Mucosa of descending colon (tissue), 3 donors: ENCODE measurements at regions not wholly inside any gene's neighbourhood (a gene's known extent, or its start where the extent isn't known, plus 50 kb on each side); places are given as distances from the start of the nearest gene placed in this dataset.

Experiments used
- ATAC-seq: fragments of 200-7000 bp; cut with Tn5 transposase; one replicate; pipeline ENCODE4 v1.9.1; 2020; ENCODE audit warnings: mild to moderate bottlenecking, moderate library complexity
- DNase-seq, 3 donors: peaks; one replicate each; pipeline ENCODE4 v3.0.0-alpha.2; 2020
- H3K36me3 ChIP-seq: fragments of 200-600 bp; one replicate; pipeline ENCODE4 v1.8.0; 2021; ENCODE audit warnings: low read depth, mild to moderate bottlenecking
- H3K4me1 ChIP-seq: fragments of 200-600 bp; one replicate; pipeline ENCODE4 v1.8.0; 2021; ENCODE audit warnings: low read depth, mild to moderate bottlenecking
- H3K4me3 ChIP-seq: fragments of 200-600 bp; one replicate; pipeline ENCODE4 v1.8.0; 2021; ENCODE audit warnings: mild to moderate bottlenecking
- H3K9me3 ChIP-seq: fragments of 200-600 bp; one replicate; pipeline ENCODE4 v1.8.0; 2021; ENCODE audit warnings: mild to moderate bottlenecking
- intact Hi-C, 2 donors: fragments of 100-400 bp; cut with DNase I in 1 of 2; cut with micrococcal nuclease in 1 of 2; formaldehyde crosslinking; loops; one replicate each; pipeline versions ENCODE4 v1.11.0 to v1.11.1; 2022; cut with DNase I, micrococcal nuclease
- TF ChIP-seq, protein P1 (sequence below): fragments of 200-600 bp; IDR thresholded peaks from one replicate; pipeline ENCODE4 v1.8.0; 2022; ENCODE audit warnings: antibody characterized with exemption, mild to moderate bottlenecking
- donor health status: DM: no; HTN: no; CAD: no; lungs with moderate emphysema.
- donor health status: DM: no; HTN: no; CAD: no.
- donor health status: DM: no; HTN: yes; CAD: no.

DNA sequence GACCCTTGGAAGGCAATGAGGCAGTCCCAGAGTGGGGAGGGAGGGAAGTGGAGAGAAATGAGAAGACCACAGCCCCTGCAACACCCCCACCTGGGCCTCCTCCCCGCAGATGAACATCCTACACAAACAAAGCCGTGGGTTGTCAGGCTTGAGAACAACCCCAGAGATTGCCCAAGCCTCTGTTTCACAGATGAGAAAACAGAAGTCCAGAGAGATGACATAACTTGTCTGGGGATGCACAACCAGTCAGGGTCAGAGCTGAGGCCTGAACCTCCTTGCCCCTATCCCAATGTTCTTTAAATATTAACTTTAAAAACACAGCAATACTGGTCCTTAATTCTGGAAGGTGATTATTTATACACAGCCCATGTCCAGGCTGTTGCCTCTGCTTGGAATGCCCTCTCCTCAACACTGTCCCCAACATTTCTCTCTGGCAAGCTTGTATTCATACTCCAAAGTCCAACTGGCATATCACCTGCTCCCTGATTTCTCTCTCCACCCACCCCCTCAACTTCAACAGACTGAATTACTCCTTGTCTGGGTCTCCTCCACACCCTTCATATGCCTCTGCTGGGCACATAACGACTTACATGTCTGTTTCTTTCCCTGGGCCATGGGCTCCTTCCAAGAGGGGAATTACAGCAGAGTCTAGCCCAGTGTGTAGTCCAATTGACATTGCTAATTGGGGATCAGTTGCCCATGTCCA is 135.5 kb upstream of the LRFN2 start:
- DNase-seq (no peak), ATAC-seq (no peak)
- no peaks in the 10 kb centered on the region for H3K9me3 ChIP-seq
- TF ChIP-seq, protein P1, sequence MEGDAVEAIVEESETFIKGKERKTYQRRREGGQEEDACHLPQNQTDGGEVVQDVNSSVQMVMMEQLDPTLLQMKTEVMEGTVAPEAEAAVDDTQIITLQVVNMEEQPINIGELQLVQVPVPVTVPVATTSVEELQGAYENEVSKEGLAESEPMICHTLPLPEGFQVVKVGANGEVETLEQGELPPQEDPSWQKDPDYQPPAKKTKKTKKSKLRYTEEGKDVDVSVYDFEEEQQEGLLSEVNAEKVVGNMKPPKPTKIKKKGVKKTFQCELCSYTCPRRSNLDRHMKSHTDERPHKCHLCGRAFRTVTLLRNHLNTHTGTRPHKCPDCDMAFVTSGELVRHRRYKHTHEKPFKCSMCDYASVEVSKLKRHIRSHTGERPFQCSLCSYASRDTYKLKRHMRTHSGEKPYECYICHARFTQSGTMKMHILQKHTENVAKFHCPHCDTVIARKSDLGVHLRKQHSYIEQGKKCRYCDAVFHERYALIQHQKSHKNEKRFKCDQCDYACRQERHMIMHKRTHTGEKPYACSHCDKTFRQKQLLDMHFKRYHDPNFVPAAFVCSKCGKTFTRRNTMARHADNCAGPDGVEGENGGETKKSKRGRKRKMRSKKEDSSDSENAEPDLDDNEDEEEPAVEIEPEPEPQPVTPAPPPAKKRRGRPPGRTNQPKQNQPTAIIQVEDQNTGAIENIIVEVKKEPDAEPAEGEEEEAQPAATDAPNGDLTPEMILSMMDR, result no peak
- no peaks in the 10 kb centered on the region for H3K36me3 ChIP-seq
- intact Hi-C loops, result no loop called here
- H3K4me3 ChIP-seq, result no peak overlapping the region
- H3K4me1 ChIP-seq, result peaks cover 2% of the 10 kb centered on the region

DNA sequence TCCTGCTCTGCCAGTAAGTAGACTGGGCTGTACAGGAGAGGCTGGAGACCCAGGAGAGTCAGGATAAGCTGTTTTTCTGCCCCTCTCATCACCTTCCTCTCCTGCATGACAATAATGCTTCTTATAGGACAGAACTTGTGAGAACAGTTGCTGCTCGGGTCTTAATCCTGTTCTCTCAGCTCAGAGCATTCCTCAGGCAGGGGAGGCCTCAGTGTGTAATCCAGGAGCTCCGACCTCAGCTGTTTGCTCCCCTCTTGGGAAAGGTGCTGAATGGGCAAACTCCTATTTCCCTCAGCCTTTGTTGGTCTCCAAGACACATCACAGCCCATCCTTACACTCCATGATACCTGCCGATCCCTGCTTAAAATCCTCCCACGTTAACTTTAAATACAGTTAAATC is 134.9 kb upstream of the LRFN2 start:
- no peak for DNase-seq
- H3K9me3 ChIP-seq, result no peaks in the 10 kb centered on the region
- TF ChIP-seq, protein P1, result no peak
- no peak overlapping the region for H3K4me3 ChIP-seq
- intact Hi-C loops, result no loop called here
- H3K36me3 ChIP-seq, result no peaks in the 10 kb centered on the region
- peaks cover 2% of the 10 kb centered on the region for H3K4me1 ChIP-seq
- ATAC-seq, result no peak

DNA sequence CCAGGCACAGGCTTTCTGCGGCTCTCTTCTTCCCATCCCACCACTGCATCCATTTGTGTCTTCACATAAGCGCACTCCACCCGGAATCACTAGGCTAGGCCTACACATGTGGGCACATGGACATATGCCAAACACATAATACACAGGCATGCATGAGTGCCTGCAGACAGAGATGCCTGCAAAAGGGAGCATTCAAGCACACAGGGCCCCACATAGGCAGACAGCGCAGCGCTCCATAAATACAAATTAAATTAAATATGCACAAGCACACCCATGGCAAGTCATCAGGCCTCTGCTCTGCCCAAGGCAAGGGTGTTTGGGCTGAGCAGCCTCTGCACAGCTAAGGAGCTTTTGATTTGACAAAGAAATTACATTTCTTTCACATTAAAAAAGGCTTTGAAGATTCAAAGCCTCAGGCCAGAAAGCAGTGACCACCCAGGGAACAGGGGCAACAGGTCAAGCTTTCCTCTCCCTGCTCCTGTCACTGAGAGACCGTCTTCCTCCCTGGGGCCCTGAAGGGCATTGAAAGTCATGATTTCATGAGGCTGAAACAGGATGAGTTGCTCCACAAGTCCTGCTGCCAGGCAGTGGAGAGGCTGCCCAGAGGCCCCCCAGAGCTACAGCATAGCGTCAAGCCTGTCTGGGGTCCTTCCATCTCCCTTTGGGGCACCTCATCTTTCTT is 134.2 kb upstream of the LRFN2 start:
- DNase-seq (no peak), ATAC-seq (no peak)
- TF ChIP-seq, protein P1, result no peak
- intact Hi-C loops, result no loop called here
- peaks cover 2% of the 10 kb centered on the region for H3K4me1 ChIP-seq
- no peak overlapping the region for H3K4me3 ChIP-seq
- no peaks in the 10 kb centered on the region for H3K9me3 ChIP-seq
- H3K36me3 ChIP-seq, result no peaks in the 10 kb centered on the region

DNA sequence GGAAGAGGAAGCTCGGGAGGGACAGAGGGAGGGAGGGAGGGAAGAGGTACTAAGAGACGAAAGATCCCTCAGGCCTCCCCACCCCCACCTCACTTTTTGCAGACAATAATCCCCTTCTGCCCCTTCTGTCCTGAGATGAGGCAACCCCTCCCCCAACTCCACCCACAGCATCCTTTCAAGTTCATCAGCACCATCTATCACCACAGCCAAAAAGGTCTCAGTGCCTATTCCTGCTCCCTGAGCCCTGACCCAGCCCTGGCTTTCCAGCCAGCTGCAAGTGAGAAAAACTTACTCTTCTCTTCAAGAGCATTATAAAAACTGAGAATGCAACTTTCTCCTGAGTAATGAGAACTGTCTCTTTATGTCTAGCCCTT is 133.2 kb upstream of the LRFN2 start:
- Histone ChIP-seq H3K4me3 (no peak overlapping the region), H3K36me3 (no peaks in the 10 kb centered on the region), H3K4me1 (peaks cover 6% of the 10 kb centered on the region), H3K9me3 (no peaks in the 10 kb centered on the region)
- ATAC-seq (no peak), DNase-seq (no peak)
- TF ChIP-seq, protein P1, result no peak
- intact Hi-C loops, result no loop called here

DNA sequence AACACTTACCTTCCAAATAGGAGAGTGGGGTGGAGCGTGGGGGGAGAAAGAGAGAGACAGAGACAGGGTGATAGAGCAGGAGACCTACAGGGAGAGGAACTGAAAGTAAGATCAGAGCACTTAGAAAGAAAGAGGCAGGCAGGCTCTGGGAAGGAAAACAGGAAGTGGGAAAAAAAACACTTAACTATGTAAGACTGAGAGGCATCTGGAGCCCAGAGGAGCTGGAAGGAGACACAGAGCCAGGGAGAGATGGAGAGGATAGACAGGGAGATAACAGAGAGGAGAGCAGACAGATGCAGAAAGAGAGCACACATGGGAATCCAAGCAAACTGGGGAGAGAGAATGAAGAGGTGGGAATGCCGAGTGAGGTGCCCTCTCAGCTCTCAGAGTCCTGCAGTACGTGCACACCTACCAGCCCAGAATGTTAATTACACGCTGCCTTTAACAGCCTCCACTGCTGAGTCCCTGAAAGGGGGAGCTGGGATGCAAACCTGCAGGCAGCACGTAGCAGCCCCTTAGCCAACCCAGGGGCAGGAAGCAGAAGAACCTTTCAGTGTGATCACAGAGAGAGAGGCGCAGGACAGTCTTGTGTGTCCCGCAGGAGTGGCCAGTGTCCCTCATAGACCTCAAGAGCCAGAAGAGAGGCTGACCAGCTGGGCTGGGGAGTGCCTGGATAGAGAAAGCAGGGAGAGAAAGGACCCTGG is 132.7 kb upstream of the LRFN2 start:
- no peaks in the 10 kb centered on the region for H3K36me3 ChIP-seq
- intact Hi-C loops, result no loop called here
- H3K9me3 ChIP-seq, result no peaks in the 10 kb centered on the region
- TF ChIP-seq, protein P1, result no peak
- peaks cover 7% of the 10 kb centered on the region for H3K4me1 ChIP-seq
- DNase-seq (peak in 1 of 3 donors; percentile 17), ATAC-seq (peak; percentile 43)
- H3K4me3 ChIP-seq, result no peak overlapping the region
